ENCODE measurements at regions not wholly inside any gene's neighbourhood (a gene's known extent, or its start where the extent isn't known, plus 50 kb on each side); places are given as distances from the start of the nearest gene placed in this dataset.
"Not testable (repeated sequence)": the region's sequence is repeated elsewhere in the genome, so short reads cannot be mapped to it uniquely, and the experiment has no call there.

DNA sequence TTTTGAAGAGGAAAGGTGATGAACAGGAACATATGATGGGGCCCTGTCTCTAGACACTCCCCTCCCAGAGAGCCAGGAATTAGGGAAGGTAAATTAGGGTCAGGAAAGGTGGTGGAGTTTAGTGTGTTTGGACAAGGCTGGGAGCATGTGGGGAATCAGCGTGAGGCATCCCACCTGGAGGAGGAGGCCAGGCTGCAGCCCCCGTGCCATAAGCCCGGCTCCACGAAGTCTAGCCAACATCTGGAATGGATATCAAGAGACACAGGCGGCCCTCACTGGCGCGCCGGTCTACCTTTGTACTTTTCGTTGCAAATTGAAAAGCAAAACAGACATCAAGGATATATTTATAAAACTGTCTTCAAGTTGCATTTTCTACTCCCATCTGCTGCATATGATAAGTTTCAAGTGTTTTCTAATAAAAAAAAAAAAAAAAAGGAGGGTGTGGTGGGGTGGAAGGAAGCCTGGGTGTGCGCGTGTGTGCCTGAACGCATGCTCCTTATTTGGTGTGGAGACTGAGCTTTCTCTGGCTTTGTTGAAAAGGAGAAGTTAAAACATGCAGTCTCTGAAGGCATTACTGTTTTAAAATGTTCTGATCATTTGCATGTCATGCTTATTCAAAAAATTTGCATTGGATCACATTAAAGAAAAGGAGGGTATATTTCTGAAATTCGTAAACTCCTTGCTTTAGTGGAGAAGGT lies 546.7 kb upstream of the ID2 start:
- no peaks in the 10 kb centered on the region for H3K36me3 ChIP-seq (ENCODE audit: insufficient read depth, low read length)
- H3K27me3 ChIP-seq (ENCODE audit: insufficient read depth, low read length) = no peaks in the 10 kb centered on the region
- H3K4me3 ChIP-seq (ENCODE audit: low read length) = no peak overlapping the region
- H3K4me1 ChIP-seq (ENCODE audit: insufficient read depth, low read length) = peaks cover 18% of the 10 kb centered on the region
- H3K9me3 ChIP-seq (ENCODE audit: low read length) = no peaks in the 10 kb centered on the region
- H2AFZ ChIP-seq (ENCODE audit: low read depth, low read length) = no peak overlapping the region

DNA sequence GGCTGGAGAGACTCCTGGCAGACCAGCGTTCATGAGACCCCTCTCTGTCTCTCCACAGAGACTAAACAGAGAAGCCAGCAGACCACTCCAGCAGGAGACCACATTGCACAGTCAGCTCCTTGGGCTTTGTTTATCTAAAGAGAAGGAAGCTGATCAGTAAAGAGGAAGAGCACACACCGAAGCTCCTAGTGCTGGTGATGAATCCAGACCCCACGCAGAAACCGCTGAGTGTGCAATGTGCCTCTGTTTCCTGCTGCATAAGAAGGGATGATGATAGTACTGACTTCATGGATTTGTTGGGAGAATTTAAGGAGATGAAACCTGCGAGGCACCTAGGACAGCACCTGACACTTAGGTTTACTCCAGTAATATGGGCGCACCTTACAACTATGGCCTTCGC lies 544.1 kb upstream of the ID2 start:
- Histone ChIP-seq H3K4me1 (ENCODE audit: insufficient read depth, low read length) (peaks cover 7% of the 10 kb centered on the region), H2AFZ (ENCODE audit: low read depth, low read length) (no peak overlapping the region), H3K27me3 (ENCODE audit: insufficient read depth, low read length) (no peaks in the 10 kb centered on the region), H3K9me3 (ENCODE audit: low read length) (no peaks in the 10 kb centered on the region), H3K4me3 (ENCODE audit: low read length) (no peak overlapping the region), H3K36me3 (ENCODE audit: insufficient read depth, low read length) (no peaks in the 10 kb centered on the region)

- Histone ChIP-seq H3K4me1 (ENCODE audit: insufficient read depth, low read length) (peaks cover under 1% of the 10 kb centered on the region), H3K36me3 (ENCODE audit: insufficient read depth, low read length) (no peaks in the 10 kb centered on the region), H3K27me3 (ENCODE audit: insufficient read depth, low read length) (no peaks in the 10 kb centered on the region), H3K4me3 (ENCODE audit: low read length) (no peak overlapping the region), H3K9me3 (ENCODE audit: low read length) (no peaks in the 10 kb centered on the region), H2AFZ (ENCODE audit: low read depth, low read length) (no peak overlapping the region)
Measured at GRCh38 chr2:8138525-8138922, 543.3 kb upstream of the ID2 start.

- Histone ChIP-seq H3K4me3 (ENCODE audit: low read length) (no peak overlapping the region), H3K36me3 (ENCODE audit: insufficient read depth, low read length) (no peaks in the 10 kb centered on the region), H3K27me3 (ENCODE audit: insufficient read depth, low read length) (no peaks in the 10 kb centered on the region), H2AFZ (ENCODE audit: low read depth, low read length) (no peak overlapping the region), H3K4me1 (ENCODE audit: insufficient read depth, low read length) (no peaks in the 10 kb centered on the region), H3K9me3 (ENCODE audit: low read length) (no peaks in the 10 kb centered on the region)
Measured at GRCh38 chr2:8138923-8139667, 542.8 kb upstream of the ID2 start.

GRCh38 chr2:8139668-8140200 lies 542.1 kb upstream of the ID2 start:
- H3K4me1 ChIP-seq (ENCODE audit: insufficient read depth, low read length) = no peaks in the 10 kb centered on the region
- no peak overlapping the region for H3K4me3 ChIP-seq (ENCODE audit: low read length)
- no peaks in the 10 kb centered on the region for H3K27me3 ChIP-seq (ENCODE audit: insufficient read depth, low read length)
- no peaks in the 10 kb centered on the region for H3K36me3 ChIP-seq (ENCODE audit: insufficient read depth, low read length)
- no peak overlapping the region for H2AFZ ChIP-seq (ENCODE audit: low read depth, low read length)
- no peaks in the 10 kb centered on the region for H3K9me3 ChIP-seq (ENCODE audit: low read length)

DNA sequence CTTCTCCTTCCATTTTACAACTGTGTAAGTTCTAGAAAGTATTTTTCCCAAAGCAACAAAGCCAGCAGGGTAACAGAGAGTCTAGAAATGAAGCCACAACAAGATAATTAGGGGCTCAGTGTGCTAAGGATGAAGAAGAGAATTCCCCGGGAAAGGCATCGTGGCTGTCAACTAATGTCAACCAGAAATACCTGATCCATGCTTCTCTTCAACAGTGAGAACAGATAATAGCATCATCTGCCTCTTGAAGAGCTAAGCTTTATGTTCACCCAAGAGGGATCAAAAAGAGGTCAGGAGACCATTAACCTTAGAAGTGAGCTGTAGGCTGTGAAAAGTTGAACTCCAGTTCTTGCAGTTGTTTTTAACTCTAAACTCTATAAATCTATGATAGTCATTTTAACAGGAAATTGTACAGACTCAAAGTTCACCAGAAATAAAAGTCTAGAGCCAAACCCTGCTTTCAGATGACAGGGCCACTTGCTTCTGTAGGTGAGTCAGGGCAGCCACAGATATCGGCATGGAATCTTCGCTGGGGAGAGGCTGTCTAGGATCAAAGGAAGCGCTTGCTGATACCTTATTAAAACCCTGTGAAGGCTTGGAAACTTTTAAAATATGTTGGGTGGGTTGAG lies 540.7 kb upstream of the ID2 start:
- no peaks in the 10 kb centered on the region for H3K36me3 ChIP-seq (ENCODE audit: insufficient read depth, low read length)
- H3K27me3 ChIP-seq (ENCODE audit: insufficient read depth, low read length) = no peaks in the 10 kb centered on the region
- H2AFZ ChIP-seq (ENCODE audit: low read depth, low read length) = no peak overlapping the region
- no peak overlapping the region for H3K4me3 ChIP-seq (ENCODE audit: low read length)
- no peaks in the 10 kb centered on the region for H3K9me3 ChIP-seq (ENCODE audit: low read length)
- no peaks in the 10 kb centered on the region for H3K4me1 ChIP-seq (ENCODE audit: insufficient read depth, low read length)

- H3K4me3 ChIP-seq (ENCODE audit: low read length) = no peak overlapping the region
- no peaks in the 10 kb centered on the region for H3K4me1 ChIP-seq (ENCODE audit: insufficient read depth, low read length)
- H3K36me3 ChIP-seq (ENCODE audit: insufficient read depth, low read length) = no peaks in the 10 kb centered on the region
- no peaks in the 10 kb centered on the region for H3K27me3 ChIP-seq (ENCODE audit: insufficient read depth, low read length)
- H2AFZ ChIP-seq (ENCODE audit: low read depth, low read length) = no peak overlapping the region
- no peaks in the 10 kb centered on the region for H3K9me3 ChIP-seq (ENCODE audit: low read length)
Measured at GRCh38 chr2:8141780-8142179, 540.1 kb upstream of the ID2 start.

GRCh38 chr2:8142461-8142860 lies 539.4 kb upstream of the ID2 start:
- Histone ChIP-seq H3K4me3 (ENCODE audit: low read length) (no peak overlapping the region), H3K36me3 (ENCODE audit: insufficient read depth, low read length) (no peaks in the 10 kb centered on the region), H3K27me3 (ENCODE audit: insufficient read depth, low read length) (no peaks in the 10 kb centered on the region), H3K9me3 (ENCODE audit: low read length) (no peaks in the 10 kb centered on the region), H2AFZ (ENCODE audit: low read depth, low read length) (no peak overlapping the region), H3K4me1 (ENCODE audit: insufficient read depth, low read length) (no peaks in the 10 kb centered on the region)

- Histone ChIP-seq H3K4me1 (ENCODE audit: insufficient read depth, low read length) (no peaks in the 10 kb centered on the region), H3K9me3 (ENCODE audit: low read length) (no peaks in the 10 kb centered on the region), H3K4me3 (ENCODE audit: low read length) (no peak overlapping the region), H3K36me3 (ENCODE audit: insufficient read depth, low read length) (no peaks in the 10 kb centered on the region), H3K27me3 (ENCODE audit: insufficient read depth, low read length) (no peaks in the 10 kb centered on the region), H2AFZ (ENCODE audit: low read depth, low read length) (no peak overlapping the region)
Measured at GRCh38 chr2:8144131-8144631, 537.7 kb upstream of the ID2 start.

DNA sequence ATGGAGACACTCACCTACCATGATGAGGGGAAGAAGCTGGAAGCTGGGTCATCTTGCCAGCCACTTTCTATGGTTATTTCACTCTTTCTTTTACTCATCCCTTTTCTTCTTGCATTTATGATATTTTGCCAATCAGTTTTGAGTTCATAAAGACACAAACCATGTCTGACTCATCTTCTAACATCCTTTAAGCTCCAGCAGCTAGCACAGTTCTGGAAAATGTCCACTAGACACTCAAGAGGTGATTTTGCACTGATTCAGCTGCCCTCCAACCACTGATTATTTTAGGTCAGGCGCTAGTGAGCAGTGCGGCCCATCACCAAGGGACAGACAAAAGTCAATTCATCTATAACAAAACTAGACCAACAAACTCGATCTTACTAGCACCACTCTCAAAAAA lies 537.1 kb upstream of the ID2 start:
- H3K4me3 ChIP-seq (ENCODE audit: low read length) = no peak overlapping the region
- H3K36me3 ChIP-seq (ENCODE audit: insufficient read depth, low read length) = no peaks in the 10 kb centered on the region
- no peaks in the 10 kb centered on the region for H3K4me1 ChIP-seq (ENCODE audit: insufficient read depth, low read length)
- H3K9me3 ChIP-seq (ENCODE audit: low read length) = no peaks in the 10 kb centered on the region
- no peak overlapping the region for H2AFZ ChIP-seq (ENCODE audit: low read depth, low read length)
- no peaks in the 10 kb centered on the region for H3K27me3 ChIP-seq (ENCODE audit: insufficient read depth, low read length)

DNA sequence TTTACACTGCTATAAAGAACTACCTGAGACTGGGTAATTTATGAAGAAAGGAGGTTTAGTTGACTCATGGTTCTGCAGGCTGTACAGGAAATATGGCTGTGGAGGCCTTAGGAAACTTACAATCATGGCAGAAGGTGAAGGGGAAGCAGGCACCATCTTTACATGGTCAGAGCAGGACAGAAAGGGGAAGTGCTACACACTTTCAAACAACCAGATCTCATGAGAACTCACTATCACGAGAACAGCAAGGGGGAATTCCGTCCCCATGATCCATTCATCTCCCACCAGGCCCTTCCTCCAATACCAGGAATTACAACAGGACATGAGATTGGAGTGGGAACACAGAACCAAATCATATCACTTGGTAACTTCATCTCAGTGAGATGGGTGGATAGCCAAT lies 536.5 kb upstream of the ID2 start:
- H3K27me3 ChIP-seq (ENCODE audit: insufficient read depth, low read length); H3K36me3 ChIP-seq (ENCODE audit: insufficient read depth, low read length); H2AFZ ChIP-seq (ENCODE audit: low read depth, low read length); H3K4me3 ChIP-seq (ENCODE audit: low read length); H3K9me3 ChIP-seq (ENCODE audit: low read length); H3K4me1 ChIP-seq (ENCODE audit: insufficient read depth, low read length): not testable (repeated sequence)

- Histone ChIP-seq H3K36me3 (ENCODE audit: insufficient read depth, low read length) (no peaks in the 10 kb centered on the region), H3K4me3 (ENCODE audit: low read length) (no peak overlapping the region), H3K9me3 (ENCODE audit: low read length) (no peaks in the 10 kb centered on the region), H2AFZ (ENCODE audit: low read depth, low read length) (no peak overlapping the region), H3K27me3 (ENCODE audit: insufficient read depth, low read length) (no peaks in the 10 kb centered on the region), H3K4me1 (ENCODE audit: insufficient read depth, low read length) (no peaks in the 10 kb centered on the region)
Measured at GRCh38 chr2:8146132-8147005, 535.5 kb upstream of the ID2 start.

Data from neuron (in vitro differentiated cells).